Naive thymus-derived CD4-positive, alpha-beta T cell (primary cell): ENCODE measurements at regions not wholly inside any gene's neighbourhood (a gene's known extent, or its start where the extent isn't known, plus 50 kb on each side); places are given as distances from the start of the nearest gene placed in this dataset.
A peak's percentile ranks its signal among the peaks of the same experiment; 100 is the strongest.

ENCODE experiments used
- ATAC-seq: fragments of 150-1000 bp; cut with Tn5 transposase; 2 replicates; pipeline ENCODE4 v1.10.0; 2021; ENCODE audit warnings: mild to moderate bottlenecking, moderate library complexity
- CTCF ChIA-PET: fragments of 350-600 bp; sonication (Branson Sonifier 250); formaldehyde crosslinking; loops from one replicate; lab custom pipeline; 2021; ENCODE audit warnings: antibody characterized with exemption; lab: Charles Lee
- POLR2A ChIA-PET: fragments of 350-600 bp; sonication (Branson Sonifier 250); formaldehyde crosslinking; loops from one replicate; lab custom pipeline; 2021; ENCODE audit warnings: antibody characterized with exemption, inconsistent platforms; lab: Charles Lee
- DNase-seq, 9 donors: peaks; one replicate each; pipeline versions ENCODE4 v3.0.0 to v3.0.0-alpha.2; 2020 to 2022; ENCODE audit warnings: mixed read lengths in 1 of 9
- H3K27ac ChIP-seq: one replicate; pipeline ENCODE4 v1.7.0; 2013; ENCODE audit warnings: mild to moderate bottlenecking, low read depth, low read length, moderate library complexity
- H3K27me3 ChIP-seq, 2 donors: one replicate each; pipeline ENCODE4 v1.7.0; 2013; ENCODE audit warnings: low read length in 2 of 2, mild to moderate bottlenecking in 2 of 2, moderate library complexity in 2 of 2; ENCODE audit not compliant: control insufficient read depth in 2 of 2, insufficient read depth in 2 of 2
- H3K36me3 ChIP-seq, 3 experiments: 1 replicate in 2 of 3; 2 replicates in 1 of 3; pipeline ENCODE4 v1.7.0; 2013; ENCODE audit warnings: low read length in 3 of 3, mild to moderate bottlenecking in 3 of 3, moderate library complexity in 1 of 3; ENCODE audit not compliant: insufficient read depth in 3 of 3, control insufficient read depth in 2 of 3
- H3K4me1 ChIP-seq, 2 donors: one replicate each; pipeline ENCODE4 v1.7.0; 2013; ENCODE audit warnings: low read length in 2 of 2, mild to moderate bottlenecking in 2 of 2, moderate library complexity in 1 of 2; ENCODE audit not compliant: control insufficient read depth in 2 of 2, insufficient read depth in 2 of 2
- H3K4me3 ChIP-seq: 2 replicates; pipeline ENCODE4 v1.7.0; 2013; ENCODE audit warnings: mild to moderate bottlenecking, low read length
- H3K9me3 ChIP-seq, 3 experiments: 1 replicate in 2 of 3; 2 replicates in 1 of 3; pipeline ENCODE4 v1.7.0; 2013; ENCODE audit warnings: low read length in 3 of 3; ENCODE audit not compliant: control insufficient read depth in 2 of 3
- H3K27ac Mint-ChIP-seq, 9 donors: one replicate each; pipeline ENCODE4 v1.8.0; 2020 to 2022; ENCODE audit warnings: mixed read lengths in 9 of 9, mild to moderate bottlenecking in 8 of 9, moderate library complexity in 5 of 9, inconsistent platforms in 2 of 9
- H3K27me3 Mint-ChIP-seq, 5 donors: one replicate each; pipeline ENCODE4 v1.8.0; 2021 to 2022; ENCODE audit warnings: mixed read lengths in 5 of 5, mild to moderate bottlenecking in 1 of 5
- H3K36me3 Mint-ChIP-seq, 5 donors: one replicate each; pipeline ENCODE4 v1.8.0; 2020 to 2022; ENCODE audit warnings: mixed read lengths in 5 of 5, mild to moderate bottlenecking in 3 of 5, inconsistent platforms in 1 of 5
- H3K4me1 Mint-ChIP-seq, 7 donors: one replicate each; pipeline ENCODE4 v1.8.0; 2020 to 2022; ENCODE audit warnings: mixed read lengths in 7 of 7, mild to moderate bottlenecking in 3 of 7, inconsistent platforms in 1 of 7
- H3K4me3 Mint-ChIP-seq, 10 donors: one replicate each; pipeline ENCODE4 v1.8.0; 2020 to 2022; ENCODE audit warnings: mild to moderate bottlenecking in 10 of 10, mixed read lengths in 10 of 10, moderate library complexity in 6 of 10, inconsistent platforms in 2 of 10
- H3K9me3 Mint-ChIP-seq, 11 donors: one replicate each; pipeline ENCODE4 v1.8.0; 2020 to 2022; ENCODE audit warnings: mixed read lengths in 11 of 11, mild to moderate bottlenecking in 4 of 11, inconsistent platforms in 1 of 11, moderate library complexity in 1 of 11
- intact Hi-C, 2 donors: fragments of 100-400 bp; cut with micrococcal nuclease; formaldehyde crosslinking; loops; one replicate each; pipeline ENCODE4 v1.15.1; 2023

DNA sequence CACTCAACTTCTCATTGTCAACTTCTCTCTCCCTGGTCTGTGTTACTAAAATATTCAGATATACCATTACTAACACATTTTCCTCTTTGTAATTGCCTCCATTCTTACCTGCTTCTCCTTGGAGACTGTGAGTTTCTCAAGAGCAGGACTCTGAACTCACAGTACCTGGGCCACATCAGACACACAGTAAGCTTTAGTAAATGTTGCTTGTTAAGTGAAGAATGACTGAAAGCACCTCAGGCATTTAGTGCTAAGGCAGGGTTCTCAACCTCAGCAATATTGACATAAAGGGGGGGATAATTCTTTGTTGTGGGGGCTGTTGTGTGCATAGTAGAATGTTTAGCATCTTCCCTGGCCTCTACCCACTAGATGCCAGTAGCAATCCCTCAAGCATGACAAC, 72.0 kb upstream of the RAB11FIP2 start:
- peaks cover 9 to 30% (median 12%) of the 10 kb centered on the region in 5 donors for H3K27me3 Mint-ChIP-seq
- no peaks in the 10 kb centered on the region for H3K27me3 ChIP-seq
- H3K9me3 Mint-ChIP-seq, result peaks cover 0 to 2% (median 0%) of the 10 kb centered on the region in 11 donors
- no peak overlapping the region for H3K27ac ChIP-seq
- intact Hi-C loops, result no loop called here
- H3K36me3 Mint-ChIP-seq, result no peaks in the 10 kb centered on the region
- no peaks in the 10 kb centered on the region for H3K4me1 ChIP-seq
- no peak overlapping the region for H3K27ac Mint-ChIP-seq
- no peak overlapping the region for H3K4me3 Mint-ChIP-seq
- H3K4me3 ChIP-seq, result no peak overlapping the region
- H3K9me3 ChIP-seq, result no peaks in the 10 kb centered on the region
- ChIA-PET CTCF (no interaction called here), POLR2A (no interaction called here)
- H3K36me3 ChIP-seq, result no peaks in the 10 kb centered on the region
- ATAC-seq (no peak), DNase-seq (no peak)
- peaks cover 0 to 11% (median 0%) of the 10 kb centered on the region in 7 donors for H3K4me1 Mint-ChIP-seq

DNA sequence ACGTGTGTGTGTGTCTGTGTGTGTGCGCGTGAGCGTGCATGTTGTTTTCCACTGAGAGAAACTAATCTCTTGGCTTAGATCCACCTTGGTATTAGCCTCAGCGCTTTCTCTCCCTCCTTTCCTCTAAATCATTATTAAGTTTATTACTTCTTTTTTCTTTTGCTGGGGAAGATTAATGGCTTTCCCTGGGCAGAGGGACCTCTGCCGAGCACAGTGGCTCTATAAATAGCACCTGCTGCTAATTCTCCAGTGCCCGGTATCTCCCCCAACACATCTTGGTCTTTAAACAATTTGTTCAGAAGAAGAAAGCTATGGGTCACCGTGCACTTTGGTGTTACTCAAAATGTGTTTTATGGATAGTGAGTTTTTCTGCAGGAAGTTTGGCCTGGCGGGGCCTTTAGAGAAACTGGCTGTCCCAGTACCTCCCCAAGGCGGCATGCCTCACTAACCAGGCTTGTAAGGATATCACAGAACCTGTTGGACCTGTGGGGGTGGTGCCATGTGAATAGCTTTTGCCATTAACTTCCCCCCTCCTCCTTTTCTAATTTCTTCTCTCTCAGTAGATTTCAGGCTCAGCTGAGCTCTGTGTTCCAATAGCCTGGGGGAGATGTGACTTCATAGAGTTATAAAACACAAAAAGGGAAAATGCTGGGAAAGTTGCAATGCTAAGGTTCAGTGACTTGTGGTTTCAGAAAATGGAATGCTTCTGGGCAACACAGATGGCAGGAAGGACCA, 70.1 kb upstream of the RAB11FIP2 start:
- intact Hi-C loops, result no loop called here
- Mint-ChIP-seq H3K27me3 (peaks cover 9 to 22% (median 12%) of the 10 kb centered on the region in 5 donors), H3K27ac (no peak overlapping the region), H3K4me1 (peaks cover 0 to 14% (median 0%) of the 10 kb centered on the region in 7 donors), H3K36me3 (no peaks in the 10 kb centered on the region), H3K4me3 (no peak overlapping the region), H3K9me3 (peaks cover 0 to 2% (median 0%) of the 10 kb centered on the region in 11 donors)
- POLR2A ChIA-PET, result no interaction called here
- Histone ChIP-seq H3K27ac (no peak overlapping the region), H3K27me3 (no peaks in the 10 kb centered on the region), H3K4me3 (no peak overlapping the region), H3K36me3 (no peaks in the 10 kb centered on the region), H3K4me1 (no peaks in the 10 kb centered on the region), H3K9me3 (no peaks in the 10 kb centered on the region)
- ATAC-seq (no peak), DNase-seq (no peak)
- CTCF ChIA-PET, result no interaction called here

DNA sequence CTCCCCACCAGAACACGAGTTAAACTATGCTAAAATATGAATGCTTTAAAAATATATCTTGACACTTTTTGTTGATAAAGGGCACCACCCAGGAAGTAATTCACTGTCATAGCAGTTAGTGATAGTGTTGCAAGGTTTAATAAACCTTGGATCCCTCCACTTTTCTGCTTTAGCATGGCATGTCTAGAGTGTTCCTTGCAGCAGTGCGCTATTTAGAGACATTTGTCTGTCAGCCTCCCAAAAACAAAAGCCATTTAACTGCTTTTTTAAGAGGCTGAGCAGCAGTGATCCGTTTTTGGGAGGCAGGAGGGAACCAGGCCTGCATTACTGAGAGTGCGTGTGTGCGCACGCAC, 69.6 kb upstream of the RAB11FIP2 start:
- POLR2A ChIA-PET, result no interaction called here
- ATAC-seq (no peak), DNase-seq (no peak)
- H3K27me3 ChIP-seq, result no peaks in the 10 kb centered on the region
- no peak overlapping the region for H3K4me3 ChIP-seq
- Mint-ChIP-seq H3K9me3 (peaks cover 0 to 2% (median 0%) of the 10 kb centered on the region in 11 donors), H3K27me3 (peaks cover 9 to 22% (median 12%) of the 10 kb centered on the region in 5 donors), H3K4me3 (no peak overlapping the region), H3K27ac (no peak overlapping the region), H3K36me3 (no peaks in the 10 kb centered on the region), H3K4me1 (peaks cover 0 to 16% (median 0%) of the 10 kb centered on the region in 7 donors)
- H3K36me3 ChIP-seq, result no peaks in the 10 kb centered on the region
- CTCF ChIA-PET, result no interaction called here
- H3K9me3 ChIP-seq, result no peaks in the 10 kb centered on the region
- intact Hi-C loops, result no loop called here
- H3K27ac ChIP-seq, result no peak overlapping the region
- H3K4me1 ChIP-seq, result no peaks in the 10 kb centered on the region

DNA sequence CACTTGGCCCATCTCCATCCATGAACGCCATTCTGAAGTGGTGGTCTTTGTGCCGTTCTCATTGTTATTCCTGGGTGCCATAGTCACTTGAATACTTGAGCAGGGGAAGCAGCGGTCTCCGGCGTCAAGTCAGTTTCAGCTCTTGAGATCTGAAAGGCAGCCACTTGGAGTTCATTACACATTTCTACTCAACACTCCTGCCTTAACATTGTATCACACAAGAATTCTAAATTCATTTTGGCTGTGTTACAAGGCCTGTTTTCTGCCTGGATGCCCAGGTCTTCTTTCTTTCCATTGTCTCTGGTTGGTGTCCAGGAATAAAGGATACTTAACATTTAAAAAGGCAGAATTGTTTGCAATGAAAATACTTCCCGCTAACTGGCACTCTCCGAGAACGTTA, 69.0 kb upstream of the RAB11FIP2 start:
- H3K9me3 Mint-ChIP-seq, result peaks cover 0 to 2% (median 0%) of the 10 kb centered on the region in 11 donors
- Histone ChIP-seq H3K9me3 (no peaks in the 10 kb centered on the region), H3K4me3 (no peak overlapping the region), H3K27ac (no peak overlapping the region), H3K36me3 (no peaks in the 10 kb centered on the region), H3K27me3 (no peaks in the 10 kb centered on the region), H3K4me1 (no peaks in the 10 kb centered on the region)
- peaks cover 5 to 21% (median 12%) of the 10 kb centered on the region in 5 donors for H3K27me3 Mint-ChIP-seq
- no peak for ATAC-seq
- ChIA-PET CTCF (no interaction called here), POLR2A (no interaction called here)
- intact Hi-C loops, result no loop called here
- no peak overlapping the region for H3K27ac Mint-ChIP-seq
- DNase-seq, result no peak
- H3K4me1 Mint-ChIP-seq, result peaks cover 0 to 21% (median 0%) of the 10 kb centered on the region in 7 donors
- H3K36me3 Mint-ChIP-seq, result no peaks in the 10 kb centered on the region
- no peak overlapping the region for H3K4me3 Mint-ChIP-seq

DNA sequence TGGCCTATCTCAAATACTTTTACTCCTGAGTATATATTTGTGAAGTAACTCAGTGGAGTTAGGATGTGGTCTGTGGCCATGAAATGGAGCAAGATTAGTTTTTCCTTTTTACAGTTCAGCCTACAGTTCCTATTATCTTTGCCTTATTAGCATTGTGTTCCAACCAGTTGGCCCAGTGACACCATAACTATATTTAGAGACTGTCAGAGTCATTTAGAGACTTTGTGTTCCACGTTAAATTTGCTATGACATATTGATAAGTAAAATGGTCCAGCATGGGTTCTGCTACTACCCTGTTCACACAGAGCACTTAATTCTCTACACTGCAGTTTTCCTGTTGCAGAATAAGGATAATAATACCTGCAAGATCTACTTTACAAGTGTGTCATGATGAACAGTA, 68.3 kb upstream of the RAB11FIP2 start:
- no peak overlapping the region for H3K27ac ChIP-seq
- no peaks in the 10 kb centered on the region for H3K36me3 Mint-ChIP-seq
- no peak overlapping the region for H3K4me3 Mint-ChIP-seq

DNA sequence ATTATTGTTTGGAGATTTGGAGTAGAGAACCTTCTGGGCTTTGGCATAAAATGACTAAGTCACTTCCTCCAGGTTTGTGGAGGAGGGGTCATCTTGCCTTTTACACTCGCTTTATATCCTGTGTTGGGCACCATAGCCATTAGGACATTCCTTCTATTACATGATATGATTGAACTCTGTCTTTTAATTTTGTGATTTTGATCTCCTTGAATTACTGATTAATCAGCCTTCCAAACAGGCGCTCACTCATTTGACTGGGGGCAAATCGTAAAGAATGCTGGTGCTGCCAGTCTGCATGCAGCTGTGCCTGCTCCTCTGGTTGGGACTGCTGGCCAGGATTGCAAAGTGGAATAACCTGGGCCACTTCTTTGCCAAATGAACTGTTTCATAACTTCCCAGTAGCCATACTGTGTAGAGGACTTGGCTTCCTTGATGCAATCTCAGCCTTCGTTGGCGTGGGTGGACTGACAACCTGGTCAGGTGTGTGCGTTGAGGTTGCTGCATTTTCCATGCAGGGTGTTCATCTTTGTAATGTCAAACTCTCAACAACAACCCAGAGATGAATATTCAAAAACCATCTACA, 65.9 kb upstream of the RAB11FIP2 start:
- H3K9me3 Mint-ChIP-seq, result no peaks in the 10 kb centered on the region
- H3K27ac Mint-ChIP-seq, result no peak overlapping the region
- DNase-seq (no peak), ATAC-seq (no peak)
- no peaks in the 10 kb centered on the region for H3K4me1 ChIP-seq
- POLR2A ChIA-PET, result no interaction called here
- no peak overlapping the region for H3K4me3 Mint-ChIP-seq
- no peak overlapping the region for H3K27ac ChIP-seq
- no peaks in the 10 kb centered on the region for H3K36me3 ChIP-seq
- no peaks in the 10 kb centered on the region for H3K27me3 ChIP-seq
- CTCF ChIA-PET, result no interaction called here
- no peaks in the 10 kb centered on the region for H3K36me3 Mint-ChIP-seq
- H3K4me1 Mint-ChIP-seq, result peaks cover 0 to 26% (median 0%) of the 10 kb centered on the region in 7 donors
- intact Hi-C loops, result no loop called here
- H3K27me3 Mint-ChIP-seq, result peaks cover 0 to 12% (median 5%) of the 10 kb centered on the region in 5 donors
- no peak overlapping the region for H3K4me3 ChIP-seq
- no peaks in the 10 kb centered on the region for H3K9me3 ChIP-seq

More for the DNA sequence above, 68.3 kb upstream of the RAB11FIP2 start:
- Mint-ChIP-seq H3K4me1 (peaks cover 0 to 26% (median 0%) of the 10 kb centered on the region in 7 donors), H3K27ac (no peak overlapping the region), H3K9me3 (peaks cover 0 to 2% (median 0%) of the 10 kb centered on the region in 11 donors), H3K27me3 (peaks cover 2 to 13% (median 5%) of the 10 kb centered on the region in 5 donors)
- no peaks in the 10 kb centered on the region for H3K9me3 ChIP-seq
- no peak for DNase-seq
- intact Hi-C loops, result no loop called here
- no peak overlapping the region for H3K4me3 ChIP-seq
- no peaks in the 10 kb centered on the region for H3K36me3 ChIP-seq
- H3K27me3 ChIP-seq, result no peaks in the 10 kb centered on the region
- H3K4me1 ChIP-seq, result no peaks in the 10 kb centered on the region
- ChIA-PET POLR2A (no interaction called here), CTCF (no interaction called here)
- ATAC-seq, result no peak

DNA sequence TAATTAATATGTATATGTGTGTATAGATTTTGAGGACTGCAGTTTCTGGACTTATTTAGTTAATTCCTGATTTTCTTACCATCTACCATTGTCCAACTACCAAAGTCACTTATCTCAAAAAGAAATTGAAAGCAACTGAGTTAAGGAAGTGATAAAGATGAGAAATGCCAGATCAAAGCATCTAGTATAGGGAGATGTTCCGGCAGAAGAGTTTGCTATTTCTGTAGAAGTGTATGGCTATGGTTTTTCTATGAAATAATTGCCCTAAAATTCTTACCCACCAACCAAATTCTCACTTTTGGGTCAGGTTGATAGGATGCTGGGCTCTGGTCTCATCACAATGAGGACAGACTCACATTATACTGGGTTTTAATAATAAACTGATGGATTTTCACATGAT, 64.0 kb upstream of the RAB11FIP2 start:
- Histone ChIP-seq H3K27ac (no peak overlapping the region), H3K36me3 (no peaks in the 10 kb centered on the region), H3K9me3 (no peaks in the 10 kb centered on the region), H3K27me3 (no peaks in the 10 kb centered on the region), H3K4me3 (no peak overlapping the region), H3K4me1 (no peaks in the 10 kb centered on the region)
- POLR2A ChIA-PET, result no interaction called here
- CTCF ChIA-PET, result no interaction called here
- DNase-seq, result no peak
- Mint-ChIP-seq H3K36me3 (no peaks in the 10 kb centered on the region), H3K4me3 (peak overlapping the region in 1 of 10 donors; percentile 36), H3K27me3 (peaks cover 0 to 19% (median 6%) of the 10 kb centered on the region in 5 donors), H3K27ac (peak overlapping the region in 1 of 9 donors; percentile 25), H3K4me1 (peaks cover 0 to 26% (median 0%) of the 10 kb centered on the region in 7 donors), H3K9me3 (no peaks in the 10 kb centered on the region)
- intact Hi-C loops, result no loop called here
- ATAC-seq, result no peak
